DOHH2 (cell line): ENCODE measurements at regions not wholly inside any gene's neighbourhood (a gene's known extent, or its start where the extent isn't known, plus 50 kb on each side); places are given as distances from the start of the nearest gene placed in this dataset.

ENCODE experiments used
- H3F3A ChIP-seq: fragments of 200-600 bp; sonication (generic), shearing (Covaris generic); 2 replicates; pipeline ENCODE4 v1.6.0; 2016; ENCODE audit warnings: antibody characterized with exemption, mild to moderate bottlenecking; ENCODE audit not compliant: control insufficient read depth, insufficient read depth
- H3K27ac ChIP-seq: fragments of 200-600 bp; sonication (generic); 2 replicates; pipeline ENCODE4 v1.5.1; 2014; ENCODE audit warnings: low read depth, mild to moderate bottlenecking, low read length, moderate library complexity
- H3K27me3 ChIP-seq: fragments of 200-600 bp; sonication (generic); 2 replicates; pipeline ENCODE4 v1.6.1; 2014; ENCODE audit warnings: mild to moderate bottlenecking, low read length, mixed read lengths; ENCODE audit not compliant: control insufficient read depth
- H3K36me3 ChIP-seq: fragments of 200-600 bp; sonication (generic); 2 replicates; pipeline ENCODE4 v1.6.1; 2014; ENCODE audit warnings: mild to moderate bottlenecking, low read length, moderate library complexity, mixed read lengths; ENCODE audit not compliant: control insufficient read depth
- H3K4me1 ChIP-seq: fragments of 200-600 bp; sonication (generic); 2 replicates; pipeline ENCODE4 v1.6.1; 2014; ENCODE audit warnings: mild to moderate bottlenecking, low read length, mixed read lengths; ENCODE audit not compliant: control insufficient read depth
- H3K4me2 ChIP-seq: fragments of 200-600 bp; sonication (generic); 2 replicates; pipeline ENCODE4 v1.6.0; 2014; ENCODE audit warnings: mild to moderate bottlenecking, low read length, moderate library complexity
- H3K4me3 ChIP-seq: fragments of 200-600 bp; sonication (generic); 2 replicates; pipeline ENCODE4 v1.5.1; 2014; ENCODE audit warnings: mild to moderate bottlenecking, low read length, mixed read lengths
- H3K79me2 ChIP-seq: fragments of 200-600 bp; sonication (generic); 2 replicates; pipeline ENCODE4 v1.6.1; 2014; ENCODE audit warnings: mild to moderate bottlenecking, low read length, mixed read lengths; ENCODE audit not compliant: control insufficient read depth
- H3K9me2 ChIP-seq: fragments of 200-600 bp; sonication (generic); replicated peaks from 2 replicates; pipeline ENCODE4 v1.6.1; 2014; ENCODE audit warnings: mild to moderate bottlenecking, low read length, mixed read lengths; ENCODE audit not compliant: control insufficient read depth
- H3K9me3 ChIP-seq: fragments of 200-600 bp; sonication (generic); 2 replicates; pipeline ENCODE4 v1.6.1; 2014; ENCODE audit warnings: antibody characterized with exemption, low read length, mixed read lengths; ENCODE audit not compliant: control insufficient read depth, insufficient read depth
- H4K20me1 ChIP-seq: fragments of 200-600 bp; sonication (generic); 2 replicates; pipeline ENCODE4 v1.6.0; 2014; ENCODE audit warnings: low read depth, mild to moderate bottlenecking, antibody characterized with exemption, low read length, moderate library complexity; ENCODE audit not compliant: control insufficient read depth, insufficient read depth
- CTCF ChIP-seq: fragments of 200-600 bp; sonication (generic); IDR thresholded peaks from one replicate; pipeline ENCODE4 v1.5.1; 2014; ENCODE audit warnings: antibody characterized with exemption, mild to moderate bottlenecking, low read depth, low read length; ENCODE audit not compliant: poor library complexity, severe bottlenecking
- EZH2phosphoT487 ChIP-seq: fragments of 200-600 bp; sonication (generic); IDR thresholded peaks from 2 replicates; pipeline ENCODE4 v1.6.1; 2017; ENCODE audit warnings: borderline replicate concordance, mild to moderate bottlenecking, antibody characterized with exemption, low read length, moderate library complexity, mixed read lengths

- H3K9me3 ChIP-seq = no peaks in the 10 kb centered on the region
- no peak overlapping the region for H3K4me2 ChIP-seq
- H4K20me1 ChIP-seq = no peaks in the 10 kb centered on the region
- H3K4me3 ChIP-seq = no peak overlapping the region
- H3K79me2 ChIP-seq = no peaks in the 10 kb centered on the region
- H3K36me3 ChIP-seq = no peaks in the 10 kb centered on the region
- no peak overlapping the region for H3K27ac ChIP-seq
- H3K4me1 ChIP-seq = no peaks in the 10 kb centered on the region
- H3K27me3 ChIP-seq = peaks cover 15% of the 10 kb centered on the region
- TF ChIP-seq CTCF (no peak), EZH2phosphoT487 (no peak)
- H3K9me2 ChIP-seq = no peaks in the 10 kb centered on the region
- H3F3A ChIP-seq = no peaks in the 10 kb centered on the region
Measured at GRCh38 chr17:45709728-45710288, 74.3 kb upstream of the CRHR1 start.

- Histone ChIP-seq H3K27ac (no peak overlapping the region), H3K27me3 (peaks cover 7% of the 10 kb centered on the region; the same call in 1 of the 2 replicates), H3K4me3 (no peak overlapping the region), H4K20me1 (no peaks in the 10 kb centered on the region), H3K4me2 (no peak overlapping the region), H3K79me2 (no peaks in the 10 kb centered on the region), H3K36me3 (no peaks in the 10 kb centered on the region), H3K4me1 (no peaks in the 10 kb centered on the region), H3K9me2 (no peaks in the 10 kb centered on the region), H3K9me3 (no peaks in the 10 kb centered on the region), H3F3A (no peaks in the 10 kb centered on the region)
- TF ChIP-seq EZH2phosphoT487 (no peak), CTCF (no peak)
Measured at GRCh38 chr17:45715787-45716186, 68.3 kb upstream of the CRHR1 start.

DNA sequence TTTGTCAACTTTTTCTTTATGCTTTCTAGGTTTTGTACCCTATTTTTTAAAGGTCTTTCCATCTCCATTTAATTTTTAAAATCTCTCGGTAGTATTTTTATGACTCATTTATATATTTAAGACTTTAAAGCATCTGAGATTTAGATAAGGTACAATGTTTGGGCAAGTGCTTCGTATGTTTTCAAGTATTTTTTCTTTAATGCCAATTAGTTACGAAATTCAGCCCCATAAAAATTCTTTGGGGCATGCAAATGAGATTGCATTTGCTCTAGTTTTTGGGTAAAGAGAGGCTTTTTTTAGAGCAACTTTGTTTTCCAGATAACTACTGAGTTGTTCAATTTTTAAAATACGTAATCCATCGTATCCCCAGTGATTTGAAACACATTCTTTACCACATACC lies 65.3 kb upstream of the CRHR1 start:
- no peak overlapping the region for H3K4me3 ChIP-seq
- TF ChIP-seq CTCF (no peak), EZH2phosphoT487 (no peak)
- H3K79me2 ChIP-seq = no peaks in the 10 kb centered on the region
- no peaks in the 10 kb centered on the region for H3K9me2 ChIP-seq
- H3K27ac ChIP-seq = no peak overlapping the region
- no peaks in the 10 kb centered on the region for H3K9me3 ChIP-seq
- no peaks in the 10 kb centered on the region for H3F3A ChIP-seq
- peaks cover 11% of the 10 kb centered on the region for H3K27me3 ChIP-seq
- H3K4me2 ChIP-seq = no peak overlapping the region
- no peaks in the 10 kb centered on the region for H4K20me1 ChIP-seq
- H3K4me1 ChIP-seq = no peaks in the 10 kb centered on the region
- no peaks in the 10 kb centered on the region for H3K36me3 ChIP-seq
